Activated T-cell treated with anti-CD3 and anti-CD28 coated beads, Interleukin-2, amount 50 U/mL, for 72 hours (primary cell): ENCODE measurements at regions not wholly inside any gene's neighbourhood (a gene's known extent, or its start where the extent isn't known, plus 50 kb on each side); places are given as distances from the start of the nearest gene placed in this dataset.
"Not testable (repeated sequence)": the region's sequence is repeated elsewhere in the genome, so short reads cannot be mapped to it uniquely, and the experiment has no call there.

ENCODE experiments used
- ATAC-seq, 2 donors: fragments of 150-1000 bp; cut with Tn5 transposase; replicated peaks in 1 of 2; 2 replicates each; pipeline ENCODE4 v1.10.0; 2021; ENCODE audit warnings: moderate library complexity in 2 of 2, mild to moderate bottlenecking in 1 of 2
- DNase-seq, 2 donors: peaks; one replicate each; pipeline ENCODE4 v3.0.0; 2021 to 2022; ENCODE audit warnings: mixed read lengths in 1 of 2
- H3K27ac Mint-ChIP-seq: one replicate; pipeline ENCODE4 v1.8.0; 2022; ENCODE audit warnings: mild to moderate bottlenecking, moderate library complexity, mixed read lengths
- H3K27me3 Mint-ChIP-seq: one replicate; pipeline ENCODE4 v1.8.0; 2022; ENCODE audit warnings: low read depth, mixed read lengths
- H3K36me3 Mint-ChIP-seq, 2 donors: one replicate each; pipeline ENCODE4 v1.8.0; 2022; ENCODE audit warnings: mixed read lengths in 2 of 2, mild to moderate bottlenecking in 1 of 2; ENCODE audit not compliant: insufficient read depth in 2 of 2
- H3K4me1 Mint-ChIP-seq: one replicate; pipeline ENCODE4 v1.8.0; 2022; ENCODE audit warnings: low read depth, mixed read lengths
- H3K4me3 Mint-ChIP-seq, 2 donors: one replicate each; pipeline ENCODE4 v1.8.0; 2022; ENCODE audit warnings: mild to moderate bottlenecking in 2 of 2, mixed read lengths in 2 of 2, moderate library complexity in 2 of 2
- H3K9me3 Mint-ChIP-seq, 2 donors: one replicate each; pipeline ENCODE4 v1.8.0; 2022; ENCODE audit warnings: mixed read lengths in 2 of 2

DNA sequence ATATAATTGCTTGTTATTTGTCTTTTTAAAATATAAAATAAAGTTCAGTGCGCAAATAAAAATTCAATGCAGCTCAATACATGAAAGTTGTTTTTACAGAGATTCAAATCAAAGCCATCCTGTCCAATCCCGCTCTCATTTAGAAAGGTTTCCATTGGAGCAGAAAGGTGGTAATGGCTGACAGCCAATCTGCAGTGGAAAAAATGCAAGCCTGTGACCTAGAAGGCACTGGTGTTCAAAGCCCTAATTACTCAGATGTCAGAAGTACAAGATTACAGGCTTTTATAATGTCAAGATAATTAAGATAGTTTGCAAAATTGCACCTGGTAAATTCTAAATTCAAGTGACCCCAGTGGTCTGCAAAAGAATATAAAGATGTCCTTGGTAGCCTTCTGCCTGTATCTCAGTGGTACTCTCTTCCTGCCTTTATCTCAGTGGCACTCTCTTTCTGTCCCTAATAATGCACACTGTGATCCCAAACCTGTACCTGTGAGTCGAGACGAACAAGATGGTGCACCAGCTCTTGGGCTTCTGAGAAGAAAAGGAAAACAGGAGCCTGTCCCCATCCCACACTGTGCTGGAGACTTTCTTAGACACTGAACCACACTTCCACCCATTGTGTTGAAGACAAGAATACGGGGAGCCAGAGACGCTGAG lies 212.6 kb upstream of the FRG1 start:
- not testable (repeated sequence) for DNase-seq, ATAC-seq, H3K9me3 Mint-ChIP-seq, H3K27ac Mint-ChIP-seq, H3K27me3 Mint-ChIP-seq, H3K36me3 Mint-ChIP-seq, H3K4me1 Mint-ChIP-seq, H3K4me3 Mint-ChIP-seq

DNA sequence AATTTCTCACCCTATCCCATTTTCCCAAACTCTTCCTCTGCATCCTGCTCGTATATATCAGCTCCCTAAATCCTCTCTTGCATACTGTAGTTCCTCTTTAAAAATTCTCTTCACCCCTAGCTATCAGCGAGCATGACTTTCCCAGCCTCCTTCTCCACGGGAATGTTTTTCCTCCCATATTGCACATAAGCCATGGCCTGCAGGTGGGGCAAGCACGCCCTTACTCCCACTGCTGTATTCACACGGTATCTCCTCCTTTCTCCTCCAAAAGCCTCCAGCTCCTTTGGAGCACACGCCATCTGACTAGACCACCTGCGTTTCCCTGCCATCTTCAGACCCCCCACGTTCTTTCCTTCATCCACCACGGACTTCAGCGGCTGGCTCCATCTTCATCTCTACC lies 208.7 kb upstream of the FRG1 start:
- H3K4me3 Mint-ChIP-seq, H3K9me3 Mint-ChIP-seq, H3K27ac Mint-ChIP-seq, ATAC-seq, H3K4me1 Mint-ChIP-seq, H3K27me3 Mint-ChIP-seq, H3K36me3 Mint-ChIP-seq, DNase-seq: not testable (repeated sequence)

DNA sequence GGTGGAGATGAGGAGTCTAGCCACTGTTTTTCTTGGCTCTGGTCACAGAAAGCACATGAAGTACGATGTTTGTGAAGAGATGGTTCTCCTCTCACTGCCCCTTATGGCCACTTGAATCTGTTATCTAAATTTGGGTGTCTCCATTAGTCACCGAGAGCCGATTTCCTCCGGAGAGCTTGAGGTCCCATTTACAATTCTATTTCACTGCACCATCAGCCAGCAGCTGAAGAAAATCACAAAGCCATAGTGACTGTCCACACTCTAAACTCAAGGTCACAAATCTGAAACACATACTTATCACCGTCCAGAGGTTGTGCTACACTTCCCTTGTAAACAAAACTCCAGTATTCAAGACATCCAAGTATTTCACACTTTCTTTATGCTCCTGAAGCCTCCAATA lies 207.2 kb upstream of the FRG1 start:
- DNase-seq, H3K36me3 Mint-ChIP-seq, H3K9me3 Mint-ChIP-seq, H3K4me3 Mint-ChIP-seq, ATAC-seq, H3K27me3 Mint-ChIP-seq, H3K27ac Mint-ChIP-seq, H3K4me1 Mint-ChIP-seq: not testable (repeated sequence)

DNA sequence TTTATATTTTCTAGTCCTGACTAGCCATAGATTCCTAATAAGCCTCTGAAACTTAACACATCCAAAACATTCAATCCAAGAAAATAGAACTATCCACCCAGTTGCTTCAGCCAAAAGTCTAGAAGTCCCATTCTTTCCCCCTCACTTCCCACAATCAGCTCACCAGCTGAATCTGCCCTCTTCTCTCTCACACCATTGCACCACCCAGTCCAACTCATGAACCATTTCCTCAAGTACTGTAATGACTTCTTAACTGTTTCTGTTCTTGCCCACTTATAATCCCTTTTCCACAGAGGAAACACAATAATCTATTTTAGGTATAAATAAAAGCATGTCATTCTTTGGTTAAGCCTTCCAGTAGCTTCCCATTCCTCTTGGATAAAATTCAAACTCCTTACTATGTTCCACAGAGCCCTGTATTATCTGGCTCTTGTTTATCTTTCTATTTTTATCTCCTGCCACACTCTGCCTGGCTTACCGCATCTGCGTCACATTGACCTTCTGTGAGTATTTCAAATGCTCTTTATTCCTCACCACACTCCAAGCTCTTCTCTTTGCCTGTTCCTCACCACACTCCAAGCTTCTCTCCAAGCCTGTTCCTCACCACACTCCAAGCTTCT lies 205.9 kb upstream of the FRG1 start:
- not testable (repeated sequence) for H3K36me3 Mint-ChIP-seq, ATAC-seq, H3K9me3 Mint-ChIP-seq, H3K27me3 Mint-ChIP-seq, H3K4me3 Mint-ChIP-seq, DNase-seq, H3K4me1 Mint-ChIP-seq, H3K27ac Mint-ChIP-seq

DNA sequence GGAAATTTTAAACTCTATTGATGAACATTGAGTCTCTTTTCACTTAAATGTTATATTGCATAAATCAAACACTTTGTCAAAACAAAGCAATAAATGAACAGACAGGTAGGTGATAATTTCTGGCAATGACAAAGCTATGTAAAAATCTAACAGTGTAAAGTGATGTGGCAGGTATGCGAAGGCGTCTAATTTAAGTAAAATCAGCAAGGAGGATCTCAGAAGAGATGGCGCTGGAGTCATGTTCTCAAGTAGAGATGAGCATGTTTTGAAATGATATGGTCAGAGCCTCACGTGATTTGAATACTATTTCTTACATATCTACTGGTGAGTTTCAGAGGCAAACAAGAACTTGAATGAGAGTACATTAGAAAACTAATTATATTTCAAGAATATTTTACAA lies 204.0 kb upstream of the FRG1 start:
- H3K27ac Mint-ChIP-seq, H3K4me3 Mint-ChIP-seq, ATAC-seq, H3K27me3 Mint-ChIP-seq, H3K4me1 Mint-ChIP-seq, DNase-seq, H3K36me3 Mint-ChIP-seq, H3K9me3 Mint-ChIP-seq: not testable (repeated sequence)

DNA sequence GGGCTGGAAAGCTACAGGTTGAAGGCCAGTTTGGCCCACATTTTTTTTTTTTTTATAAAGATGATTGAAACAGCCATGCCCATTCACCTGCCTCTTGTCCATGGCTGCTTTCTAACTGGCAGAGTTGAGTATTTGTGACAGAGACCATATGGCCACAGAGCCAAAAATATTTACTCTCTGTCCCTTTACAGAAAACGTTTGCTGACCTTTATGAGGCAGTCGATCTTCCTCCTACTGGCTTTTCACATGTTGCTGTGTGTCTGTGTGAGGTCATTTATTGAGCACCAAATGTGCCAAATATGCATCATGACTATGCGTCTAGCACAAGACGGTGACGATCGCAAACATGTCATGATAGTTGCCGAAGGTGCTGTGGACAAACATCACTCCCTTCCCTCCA lies 200.6 kb upstream of the FRG1 start:
- not testable (repeated sequence) for H3K4me3 Mint-ChIP-seq, H3K27ac Mint-ChIP-seq, DNase-seq, H3K27me3 Mint-ChIP-seq, H3K36me3 Mint-ChIP-seq, H3K4me1 Mint-ChIP-seq, ATAC-seq, H3K9me3 Mint-ChIP-seq

DNA sequence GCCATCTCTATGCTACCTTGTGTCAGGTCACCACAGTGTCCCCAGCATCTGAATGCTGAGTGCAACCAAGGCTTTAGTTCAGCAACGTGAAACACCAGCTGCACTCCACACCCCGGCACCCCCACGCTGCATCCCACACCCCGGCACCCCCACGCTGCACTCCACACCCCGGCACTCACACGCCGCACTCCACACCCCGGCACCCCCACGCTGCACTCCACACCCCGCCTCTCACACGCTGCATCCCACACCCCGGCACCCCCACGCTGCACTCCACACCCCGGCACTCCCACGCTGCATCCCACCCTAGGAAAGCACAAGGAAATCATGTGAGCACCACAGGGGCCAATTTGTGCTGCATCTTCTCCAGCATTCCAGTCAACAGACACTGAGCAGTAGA lies 199.8 kb upstream of the FRG1 start:
- DNase-seq = no peak
- ATAC-seq = no peak
- H3K9me3 Mint-ChIP-seq = peaks cover 2 to 9% of the 10 kb centered on the region in 2 donors
- no peaks in the 10 kb centered on the region for H3K36me3 Mint-ChIP-seq
- no peak overlapping the region for H3K27ac Mint-ChIP-seq
- no peak overlapping the region for H3K4me3 Mint-ChIP-seq
- no peaks in the 10 kb centered on the region for H3K4me1 Mint-ChIP-seq
- no peaks in the 10 kb centered on the region for H3K27me3 Mint-ChIP-seq

DNA sequence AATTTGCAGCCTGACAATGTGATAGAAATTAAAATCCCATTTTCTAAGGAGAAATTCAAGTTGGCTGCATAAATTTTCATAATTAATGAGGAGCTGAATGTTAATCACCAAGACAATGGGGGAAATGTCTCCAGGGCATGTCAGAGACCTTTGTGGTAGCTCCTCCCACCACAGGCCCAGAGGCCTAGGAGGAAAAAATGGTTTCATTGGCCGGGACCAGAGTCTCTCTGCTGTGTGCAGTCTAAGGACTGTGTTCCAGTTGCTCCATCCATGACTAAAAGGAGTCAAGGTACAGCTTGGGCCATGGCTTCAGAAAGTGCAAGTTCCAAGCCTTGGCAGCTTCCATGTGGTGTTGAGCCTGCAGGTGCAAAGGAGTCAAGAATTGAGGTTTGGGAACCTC lies 187.6 kb upstream of the FRG1 start:
- H3K36me3 Mint-ChIP-seq, H3K27ac Mint-ChIP-seq, ATAC-seq: not testable (repeated sequence)

DNA sequence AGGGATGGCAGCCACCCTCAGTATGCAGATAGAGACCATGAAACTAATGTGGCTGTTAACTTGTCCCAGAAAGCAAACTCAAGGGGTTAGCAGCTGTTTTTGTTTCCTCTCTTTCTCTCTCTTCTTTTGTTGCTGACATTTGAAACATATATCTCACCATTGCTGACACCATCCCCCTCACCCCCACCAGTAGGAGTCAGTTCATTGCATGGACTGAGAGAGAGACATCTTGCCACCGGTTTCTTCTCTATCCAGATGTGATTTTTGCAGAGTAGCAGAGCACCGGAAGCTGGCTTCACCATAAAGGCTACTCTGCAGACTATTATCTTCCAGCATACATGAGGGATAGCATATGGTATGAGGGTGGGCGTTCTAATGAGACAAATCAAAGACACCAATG lies 177.1 kb upstream of the FRG1 start:
- Mint-ChIP-seq H3K9me3 (peaks cover 2 to 3% of the 10 kb centered on the region in 2 donors), H3K27ac (no peak overlapping the region), H3K27me3 (no peaks in the 10 kb centered on the region), H3K4me3 (no peak overlapping the region), H3K4me1 (no peaks in the 10 kb centered on the region), H3K36me3 (peaks cover 0 to 4% of the 10 kb centered on the region in 2 donors)
- no peak for DNase-seq
- no peak for ATAC-seq

More for the DNA sequence above, 187.6 kb upstream of the FRG1 start:
- H3K4me1 Mint-ChIP-seq, H3K9me3 Mint-ChIP-seq, H3K27me3 Mint-ChIP-seq, DNase-seq, H3K4me3 Mint-ChIP-seq: not testable (repeated sequence)

DNA sequence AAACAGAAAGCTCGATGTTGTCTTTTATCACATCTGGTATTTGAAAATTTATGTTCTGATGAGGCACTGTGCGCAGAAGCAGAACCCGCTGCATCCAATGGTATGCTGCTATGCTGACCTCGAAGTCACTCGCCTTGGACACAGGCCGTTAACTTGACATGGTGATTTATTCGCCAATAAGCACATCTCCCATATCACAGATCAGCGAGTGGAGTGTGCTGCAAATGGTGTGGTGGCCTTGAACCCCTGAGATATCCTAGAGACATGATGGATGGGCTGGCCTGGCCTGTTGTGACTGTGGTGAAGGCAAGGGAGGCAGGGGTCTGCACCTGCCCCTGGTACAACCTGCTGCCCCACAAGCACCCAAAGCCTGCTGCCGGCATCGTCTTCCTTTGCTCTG lies 175.4 kb upstream of the FRG1 start:
- no peak overlapping the region for H3K27ac Mint-ChIP-seq
- no peak overlapping the region for H3K4me3 Mint-ChIP-seq
- H3K27me3 Mint-ChIP-seq = no peaks in the 10 kb centered on the region
- DNase-seq = no peak
- peaks cover 0 to 2% of the 10 kb centered on the region in 2 donors for H3K36me3 Mint-ChIP-seq
- no peaks in the 10 kb centered on the region for H3K4me1 Mint-ChIP-seq
- peaks cover under 1 to 3% of the 10 kb centered on the region in 2 donors for H3K9me3 Mint-ChIP-seq
- no peak for ATAC-seq

DNA sequence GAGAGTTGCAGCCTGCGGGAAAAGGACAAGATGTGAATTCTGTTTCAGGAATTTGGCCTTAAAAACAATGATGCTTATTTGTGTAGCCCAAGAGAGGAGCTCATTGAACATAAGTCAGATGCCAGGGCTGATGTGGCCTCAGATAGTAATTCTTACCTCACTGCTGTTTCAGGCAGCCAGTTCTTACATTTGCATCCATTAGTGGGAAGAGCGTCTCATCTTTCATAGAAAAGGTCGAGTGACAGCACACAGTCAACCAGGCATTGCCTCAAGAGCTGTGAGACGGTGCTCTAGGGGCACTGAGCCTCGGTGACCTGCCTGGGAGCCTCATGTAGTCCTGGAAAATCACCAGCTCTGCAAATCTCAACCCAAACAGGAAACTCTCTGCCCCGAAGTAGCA lies 174.9 kb upstream of the FRG1 start:
- DNase-seq (no peak), ATAC-seq (no peak)
- no peak overlapping the region for H3K4me3 Mint-ChIP-seq
- H3K36me3 Mint-ChIP-seq = peaks cover 0 to 2% of the 10 kb centered on the region in 2 donors
- H3K27me3 Mint-ChIP-seq = no peaks in the 10 kb centered on the region
- no peak overlapping the region for H3K27ac Mint-ChIP-seq
- H3K4me1 Mint-ChIP-seq = no peaks in the 10 kb centered on the region
- peaks cover 0 to 3% of the 10 kb centered on the region in 2 donors for H3K9me3 Mint-ChIP-seq

DNA sequence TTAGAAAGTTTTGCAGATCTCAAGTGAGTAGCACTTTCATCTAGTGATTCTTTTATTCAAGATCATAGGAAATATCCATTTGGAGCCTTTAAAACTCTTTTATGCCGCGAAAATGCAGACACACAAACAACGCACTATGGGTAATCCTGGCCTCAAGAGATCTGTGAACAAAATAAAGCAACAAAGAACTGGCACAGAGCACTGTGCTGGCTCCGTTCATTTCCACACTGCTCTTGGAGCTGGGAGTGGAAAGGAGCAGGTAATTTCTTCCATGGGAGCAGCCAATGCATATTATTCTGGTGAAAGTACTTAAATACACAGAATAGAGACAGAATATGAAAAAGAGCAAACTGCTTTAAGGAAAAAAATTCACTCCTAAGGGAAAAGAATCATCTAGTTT lies 172.7 kb upstream of the FRG1 start:
- DNase-seq = no peak
- peaks cover 0 to 2% of the 10 kb centered on the region in 2 donors for H3K9me3 Mint-ChIP-seq
- no peaks in the 10 kb centered on the region for H3K4me1 Mint-ChIP-seq
- no peak overlapping the region for H3K4me3 Mint-ChIP-seq
- no peaks in the 10 kb centered on the region for H3K27me3 Mint-ChIP-seq
- ATAC-seq = no peak
- H3K27ac Mint-ChIP-seq = no peak overlapping the region
- H3K36me3 Mint-ChIP-seq = no peaks in the 10 kb centered on the region

DNA sequence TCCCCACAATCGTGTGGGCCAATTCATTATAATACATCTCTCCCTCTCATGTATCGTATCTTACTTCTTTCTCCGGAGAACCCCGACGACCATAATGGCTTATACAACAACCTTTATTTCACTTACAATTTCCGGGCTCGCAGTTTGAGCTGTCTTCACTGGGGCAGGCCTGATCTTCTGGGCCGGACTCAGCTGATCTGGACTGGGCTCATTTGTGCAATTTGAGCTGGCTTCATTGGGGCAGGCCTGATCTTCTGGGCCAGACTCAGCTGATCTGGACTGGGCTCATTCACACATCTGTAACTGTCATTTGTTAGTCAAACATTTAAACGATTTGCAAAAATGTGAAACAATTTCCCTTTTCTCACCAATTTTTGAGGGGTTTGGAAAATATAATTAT lies 171.5 kb upstream of the FRG1 start:
- DNase-seq = no peak
- Mint-ChIP-seq H3K27ac (no peak overlapping the region), H3K4me3 (no peak overlapping the region), H3K9me3 (peaks cover 2 to 4% of the 10 kb centered on the region in 2 donors), H3K36me3 (no peaks in the 10 kb centered on the region), H3K4me1 (no peaks in the 10 kb centered on the region), H3K27me3 (no peaks in the 10 kb centered on the region)
- ATAC-seq = no peak
